ENCODE measurements at regions not wholly inside any gene's neighbourhood (a gene's known extent, or its start where the extent isn't known, plus 50 kb on each side); places are given as distances from the start of the nearest gene placed in this dataset.

DNA sequence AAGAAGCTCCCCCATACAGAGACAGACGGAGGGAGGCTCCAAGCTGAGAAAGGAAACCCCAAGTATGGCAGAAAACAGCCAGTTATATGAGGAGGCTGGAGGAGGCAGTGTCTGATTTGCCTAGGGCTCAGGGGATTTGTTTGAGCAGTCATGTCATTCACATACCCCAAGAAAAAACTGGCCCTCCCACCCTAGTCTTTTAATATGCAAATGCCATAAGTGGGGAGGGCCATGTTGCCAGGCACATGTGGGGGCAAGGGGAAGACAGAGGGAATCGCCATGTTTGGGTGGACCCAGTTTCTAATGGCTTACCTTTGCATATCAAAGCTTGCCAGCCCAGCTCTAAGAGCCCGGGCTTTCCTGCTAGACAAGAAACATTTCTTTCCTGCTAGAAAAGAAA is 1163.8 kb downstream of the TAF11L14 start:
- TF ChIP-seq, protein P1, sequence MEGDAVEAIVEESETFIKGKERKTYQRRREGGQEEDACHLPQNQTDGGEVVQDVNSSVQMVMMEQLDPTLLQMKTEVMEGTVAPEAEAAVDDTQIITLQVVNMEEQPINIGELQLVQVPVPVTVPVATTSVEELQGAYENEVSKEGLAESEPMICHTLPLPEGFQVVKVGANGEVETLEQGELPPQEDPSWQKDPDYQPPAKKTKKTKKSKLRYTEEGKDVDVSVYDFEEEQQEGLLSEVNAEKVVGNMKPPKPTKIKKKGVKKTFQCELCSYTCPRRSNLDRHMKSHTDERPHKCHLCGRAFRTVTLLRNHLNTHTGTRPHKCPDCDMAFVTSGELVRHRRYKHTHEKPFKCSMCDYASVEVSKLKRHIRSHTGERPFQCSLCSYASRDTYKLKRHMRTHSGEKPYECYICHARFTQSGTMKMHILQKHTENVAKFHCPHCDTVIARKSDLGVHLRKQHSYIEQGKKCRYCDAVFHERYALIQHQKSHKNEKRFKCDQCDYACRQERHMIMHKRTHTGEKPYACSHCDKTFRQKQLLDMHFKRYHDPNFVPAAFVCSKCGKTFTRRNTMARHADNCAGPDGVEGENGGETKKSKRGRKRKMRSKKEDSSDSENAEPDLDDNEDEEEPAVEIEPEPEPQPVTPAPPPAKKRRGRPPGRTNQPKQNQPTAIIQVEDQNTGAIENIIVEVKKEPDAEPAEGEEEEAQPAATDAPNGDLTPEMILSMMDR (IDR thresholded peaks at IDR 0.05), result no peak
- no peak for TF ChIP-seq POLR2A (IDR thresholded peaks at IDR 0.05)
